Mesenchymal stem cell (in vitro differentiated cells and primary cell): ENCODE measurements at regions not wholly inside any gene's neighbourhood (a gene's known extent, or its start where the extent isn't known, plus 50 kb on each side); places are given as distances from the start of the nearest gene placed in this dataset.
A peak's percentile ranks its signal among the peaks of the same experiment; 100 is the strongest.

Source experiments
- DNase-seq: peaks from one replicate; pipeline ENCODE4 v3.0.0-alpha.2; 2013
- H2AFZ ChIP-seq: one replicate; pipeline ENCODE4 v1.6.1; 2013; ENCODE audit warnings: low read depth, mild to moderate bottlenecking, control low read depth, inconsistent platforms, low read length, moderate library complexity
- H2AK5ac ChIP-seq: 2 replicates; pipeline ENCODE4 v1.6.1; 2013; ENCODE audit warnings: low read length, moderate library complexity, mild to moderate bottlenecking, inconsistent platforms; ENCODE audit not compliant: severe bottlenecking
- H2BK120ac ChIP-seq: one replicate; pipeline ENCODE4 v1.6.1; 2013; ENCODE audit warnings: low read depth, mild to moderate bottlenecking, inconsistent platforms, low read length, moderate library complexity
- H2BK12ac ChIP-seq, 2 experiments: one replicate each; pipeline ENCODE4 v1.6.1; 2013; ENCODE audit warnings: inconsistent platforms in 2 of 2, low read length in 2 of 2, mild to moderate bottlenecking in 2 of 2, moderate library complexity in 2 of 2, control low read depth in 1 of 2
- H2BK15ac ChIP-seq: one replicate; pipeline ENCODE4 v1.6.1; 2013; ENCODE audit warnings: mild to moderate bottlenecking, low read depth, inconsistent platforms; ENCODE audit not compliant: poor library complexity, severe bottlenecking
- H2BK5ac ChIP-seq: 2 replicates; pipeline ENCODE4 v1.6.1; 2013; ENCODE audit warnings: low read depth, mild to moderate bottlenecking, low read length, control low read depth, inconsistent platforms; ENCODE audit not compliant: poor library complexity, severe bottlenecking
- H3K14ac ChIP-seq, 2 experiments: one replicate each; pipeline ENCODE4 v1.6.1; 2013; ENCODE audit warnings: inconsistent platforms in 2 of 2, low read length in 2 of 2, control low read depth in 1 of 2, mild to moderate bottlenecking in 1 of 2, moderate library complexity in 1 of 2
- H3K18ac ChIP-seq, 2 experiments: one replicate each; pipeline ENCODE4 v1.6.1; 2013; ENCODE audit warnings: inconsistent platforms in 2 of 2, low read length in 2 of 2, control low read depth in 1 of 2, low read depth in 1 of 2, mild to moderate bottlenecking in 1 of 2
- H3K23ac ChIP-seq, 2 experiments: one replicate each; pipeline ENCODE4 v1.6.1; 2013; ENCODE audit warnings: inconsistent platforms in 2 of 2, low read length in 2 of 2, mild to moderate bottlenecking in 2 of 2, moderate library complexity in 2 of 2, control low read depth in 1 of 2
- H3K27ac ChIP-seq: 2 replicates; pipeline ENCODE4 v1.5.1; 2013; ENCODE audit warnings: mild to moderate bottlenecking, moderate library complexity, low read length, control low read depth, inconsistent platforms; ENCODE audit not compliant: poor library complexity, severe bottlenecking
- H3K27me3 ChIP-seq, 2 experiments: 2 replicates each; pipeline versions ENCODE4 v1.6.1 to v1.7.0; 2013; ENCODE audit warnings: low read length in 2 of 2, mild to moderate bottlenecking in 2 of 2, moderate library complexity in 2 of 2, control low read depth in 1 of 2, inconsistent platforms in 1 of 2; ENCODE audit not compliant: control insufficient read depth in 1 of 2, insufficient read depth in 1 of 2
- H3K36me3 ChIP-seq, 2 experiments: 2 replicates each; pipeline versions ENCODE4 v1.6.1 to v1.7.0; 2013; ENCODE audit warnings: low read length in 2 of 2, control low read depth in 1 of 2, inconsistent platforms in 1 of 2, low read depth in 1 of 2, mild to moderate bottlenecking in 1 of 2; ENCODE audit not compliant: insufficient read depth in 2 of 2, control insufficient read depth in 1 of 2
- H3K4ac ChIP-seq, 2 experiments: one replicate each; pipeline ENCODE4 v1.6.1; 2013; ENCODE audit warnings: inconsistent platforms in 2 of 2, low read length in 2 of 2, mild to moderate bottlenecking in 2 of 2, moderate library complexity in 2 of 2, control low read depth in 1 of 2, low read depth in 1 of 2
- H3K4me1 ChIP-seq: 2 replicates; pipeline ENCODE4 v1.6.1; 2013; ENCODE audit warnings: low read depth, low read length, control low read depth; ENCODE audit not compliant: control insufficient read depth, insufficient read depth
- H3K4me2 ChIP-seq: 2 replicates; pipeline ENCODE4 v1.6.1; 2013; ENCODE audit warnings: low read length, mild to moderate bottlenecking, inconsistent platforms; ENCODE audit not compliant: poor library complexity, severe bottlenecking
- H3K4me3 ChIP-seq, 2 experiments: 2 replicates each; pipeline versions ENCODE4 v1.5.1 to v1.7.0; 2013; ENCODE audit warnings: low read length in 2 of 2, mild to moderate bottlenecking in 2 of 2, control low read depth in 1 of 2, low read depth in 1 of 2; ENCODE audit not compliant: insufficient read depth in 1 of 2
- H3K79me1 ChIP-seq: replicated peaks from 2 replicates; pipeline ENCODE4 v1.6.1; 2013; ENCODE audit warnings: mild to moderate bottlenecking, control low read depth, low read length, inconsistent platforms; ENCODE audit not compliant: poor library complexity, severe bottlenecking
- H3K9ac ChIP-seq: 2 replicates; pipeline ENCODE4 v1.7.0; 2013; ENCODE audit warnings: mild to moderate bottlenecking, low read length, moderate library complexity
- H3K9me3 ChIP-seq: 2 replicates; pipeline ENCODE4 v1.7.0; 2013; ENCODE audit warnings: mild to moderate bottlenecking, low read length; ENCODE audit not compliant: control insufficient read depth
- H4K8ac ChIP-seq: one replicate; pipeline ENCODE4 v1.6.1; 2013; ENCODE audit warnings: inconsistent platforms, mild to moderate bottlenecking, low read length, moderate library complexity
- H4K91ac ChIP-seq: one replicate; pipeline ENCODE4 v1.6.1; 2013; ENCODE audit warnings: mild to moderate bottlenecking, low read length, inconsistent platforms
- WGBS: methylation state at CpG from one replicate; pipeline ENCODE4 v1.1.7; 2013; ENCODE audit warnings: mixed read lengths; 5-methylcytosine and 5-hydroxymethylcytosine counted together

DNA sequence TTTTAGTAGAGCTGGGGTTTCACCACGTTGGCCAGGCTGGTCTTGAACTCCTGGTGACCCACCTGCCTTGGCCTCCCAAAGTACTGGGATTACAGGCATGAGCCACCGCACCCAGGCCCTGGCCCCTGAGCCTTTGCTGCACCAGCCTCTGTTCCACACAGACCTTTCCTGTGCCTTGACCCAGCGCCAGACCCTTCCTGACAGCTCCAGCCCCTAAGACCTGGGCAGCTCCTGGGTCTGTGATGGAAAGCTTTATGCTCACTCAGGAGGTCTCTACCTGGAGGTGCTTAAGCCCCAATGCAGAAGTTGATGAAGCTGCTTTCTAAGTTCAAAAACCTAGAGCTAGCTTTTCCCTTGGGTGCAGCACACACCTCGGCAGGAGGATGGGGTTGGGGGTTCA is 58.8 kb upstream of the NEK6 start:
- H3K79me1 ChIP-seq: no peaks in the 10 kb centered on the region
- H2BK12ac ChIP-seq: no peak overlapping the region
- H3K14ac ChIP-seq: no peak overlapping the region
- H3K4me1 ChIP-seq: no peaks in the 10 kb centered on the region
- H3K27me3 ChIP-seq: peaks cover 11 to 18% of the 10 kb centered on the region in 2 experiments
- H4K91ac ChIP-seq: no peak overlapping the region
- H2BK15ac ChIP-seq: no peak overlapping the region
- DNase-seq: no peak
- no peak overlapping the region for H3K4me3 ChIP-seq
- H2BK5ac ChIP-seq: no peak overlapping the region
- no peak overlapping the region for H4K8ac ChIP-seq
- H3K23ac ChIP-seq: no peak overlapping the region
- no peak overlapping the region for H3K27ac ChIP-seq
- no peak overlapping the region for H3K18ac ChIP-seq
- H3K4ac ChIP-seq: no peak overlapping the region
- no peak overlapping the region for H2BK120ac ChIP-seq
- no peaks in the 10 kb centered on the region for H3K36me3 ChIP-seq
- H2AFZ ChIP-seq: no peak overlapping the region
- H3K4me2 ChIP-seq: no peak overlapping the region
- H2AK5ac ChIP-seq: no peak overlapping the region
- 85% methylated on average over 4 of the region's 4 CpGs for WGBS
- H3K9ac ChIP-seq: no peak overlapping the region
- H3K9me3 ChIP-seq: peaks cover 13% of the 10 kb centered on the region

DNA sequence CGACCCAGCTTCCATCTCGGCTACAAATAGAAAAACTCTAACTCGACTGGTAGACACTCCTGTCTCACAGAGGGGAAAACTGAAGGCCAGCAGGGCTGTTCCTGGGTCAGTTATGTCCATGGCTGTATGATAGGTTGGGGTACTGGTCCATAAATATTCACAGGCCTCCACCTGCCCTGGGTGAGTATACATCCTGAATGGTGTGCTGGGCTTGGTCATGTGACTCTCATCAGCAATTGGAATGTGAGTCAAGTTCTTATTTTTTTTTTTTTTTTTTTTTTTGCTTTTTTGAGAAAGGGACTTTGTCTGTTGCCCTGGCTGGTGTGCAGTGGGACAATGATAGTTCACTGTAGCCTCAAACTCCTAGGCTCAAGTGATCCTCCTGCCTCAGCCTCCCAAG is 58.3 kb upstream of the NEK6 start:
- Histone ChIP-seq H4K8ac (no peak overlapping the region), H2BK120ac (no peak overlapping the region), H4K91ac (no peak overlapping the region), H3K9me3 (peaks cover 9% of the 10 kb centered on the region), H3K27ac (no peak overlapping the region), H3K9ac (no peak overlapping the region), H3K23ac (no peak overlapping the region), H3K4me2 (no peak overlapping the region), H3K18ac (no peak overlapping the region), H3K4me3 (no peak overlapping the region), H2AK5ac (no peak overlapping the region), H3K36me3 (no peaks in the 10 kb centered on the region), H3K4me1 (no peaks in the 10 kb centered on the region), H3K27me3 (peaks cover 11 to 18% of the 10 kb centered on the region in 2 experiments), H3K79me1 (no peaks in the 10 kb centered on the region), H2BK15ac (no peak overlapping the region), H2AFZ (no peak overlapping the region), H3K4ac (no peak overlapping the region), H3K14ac (no peak overlapping the region), H2BK5ac (no peak overlapping the region), H2BK12ac (no peak overlapping the region)
- DNase-seq: no peak
- 92% methylated on average over 3 of the region's 3 CpGs for WGBS

DNA sequence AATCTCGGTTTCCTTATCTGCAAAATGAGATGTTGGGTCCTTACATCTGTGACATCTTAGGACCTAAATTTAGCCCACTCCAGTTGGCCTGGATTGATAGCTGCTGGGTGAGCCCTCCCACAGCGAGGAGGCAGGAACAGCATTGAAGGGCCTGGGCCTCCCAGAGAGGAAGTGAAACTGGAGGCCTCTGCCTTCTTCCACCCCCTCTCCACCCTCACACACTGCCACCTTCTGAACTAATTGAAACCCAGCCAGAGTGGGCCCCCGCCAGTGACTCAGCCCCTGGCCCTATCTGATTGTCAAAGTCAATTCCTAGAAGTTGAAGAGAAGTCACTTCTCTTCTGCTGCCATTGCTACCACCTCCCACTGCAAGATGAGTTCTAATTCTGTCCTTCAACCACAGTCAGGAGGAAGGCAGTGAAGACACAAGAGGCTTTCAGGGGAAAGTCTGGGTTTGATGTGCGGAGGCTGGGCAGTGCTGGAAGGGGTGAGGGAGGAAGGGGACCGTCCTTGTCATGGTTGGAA is 55.2 kb upstream of the NEK6 start:
- Histone ChIP-seq H4K91ac (no peak overlapping the region), H2BK120ac (no peak overlapping the region), H2BK12ac (no peak overlapping the region), H3K4me1 (no peaks in the 10 kb centered on the region), H2AK5ac (no peak overlapping the region), H3K18ac (no peak overlapping the region), H2AFZ (no peak overlapping the region), H2BK15ac (no peak overlapping the region), H2BK5ac (no peak overlapping the region), H3K27ac (no peak overlapping the region), H4K8ac (peak overlapping the region; percentile 35), H3K9me3 (no peaks in the 10 kb centered on the region), H3K27me3 (peaks cover 4 to 15% of the 10 kb centered on the region in 2 experiments), H3K14ac (no peak overlapping the region), H3K4me2 (no peak overlapping the region), H3K4me3 (no peak overlapping the region), H3K36me3 (no peaks in the 10 kb centered on the region), H3K9ac (no peak overlapping the region), H3K23ac (no peak overlapping the region), H3K79me1 (no peaks in the 10 kb centered on the region), H3K4ac (no peak overlapping the region)
- peak; percentile 57 for DNase-seq
- WGBS: 58% methylated on average over 5 of the region's 5 CpGs

DNA sequence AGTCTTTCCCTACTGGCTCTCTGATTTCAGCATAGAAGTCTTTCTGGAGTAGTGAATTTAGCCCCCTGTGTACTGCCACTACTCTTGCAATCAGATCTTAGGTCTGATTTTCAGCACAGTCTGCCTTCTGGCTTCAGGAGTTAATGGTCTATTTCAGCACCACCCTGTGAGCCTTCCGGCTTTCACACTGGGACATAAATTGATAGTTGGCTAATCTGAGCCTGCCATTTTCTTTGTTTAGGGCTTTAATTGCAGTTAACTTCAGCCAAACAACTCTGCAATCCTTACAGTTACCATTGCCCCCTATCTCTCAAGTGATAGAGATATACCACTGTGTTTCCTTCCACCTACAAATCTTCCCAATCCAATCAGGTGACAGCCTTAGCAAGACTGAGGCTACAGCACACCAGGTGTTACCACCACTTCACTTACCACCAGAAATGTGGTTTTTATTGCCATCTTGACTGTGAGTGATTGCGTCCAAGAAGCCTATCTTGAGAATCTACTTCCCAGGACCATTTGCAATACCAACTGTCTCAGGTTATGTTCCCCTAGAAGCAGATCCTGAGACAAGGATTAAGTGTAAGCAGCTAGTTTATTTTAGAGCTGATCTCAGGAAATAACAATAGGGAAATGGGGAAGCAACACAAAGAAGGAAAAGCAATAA is 51.9 kb upstream of the NEK6 start:
- Histone ChIP-seq H2BK12ac (no peak overlapping the region), H3K4me1 (no peaks in the 10 kb centered on the region)
- WGBS: 77% methylated on average over 2 of the region's 2 CpGs

More for the DNA sequence above, 51.9 kb upstream of the NEK6 start:
- Histone ChIP-seq H3K79me1 (no peaks in the 10 kb centered on the region), H3K9me3 (no peaks in the 10 kb centered on the region), H3K4me2 (no peak overlapping the region), H2BK120ac (no peak overlapping the region), H2AFZ (no peak overlapping the region), H3K36me3 (no peaks in the 10 kb centered on the region), H3K27me3 (peaks cover 0 to 12% of the 10 kb centered on the region in 2 experiments), H3K23ac (no peak overlapping the region), H3K27ac (no peak overlapping the region), H2AK5ac (no peak overlapping the region), H2BK15ac (no peak overlapping the region), H4K8ac (no peak overlapping the region), H3K14ac (no peak overlapping the region), H3K18ac (no peak overlapping the region), H3K9ac (no peak overlapping the region), H2BK5ac (no peak overlapping the region), H4K91ac (no peak overlapping the region), H3K4me3 (no peak overlapping the region), H3K4ac (no peak overlapping the region)
- no peak for DNase-seq
